Caco-2 (cell line): ENCODE measurements at regions not wholly inside any gene's neighbourhood (a gene's known extent, or its start where the extent isn't known, plus 50 kb on each side); places are given as distances from the start of the nearest gene placed in this dataset.
A peak's percentile ranks its signal among the peaks of the same experiment; 100 is the strongest.
"Not testable (repeated sequence)": the region's sequence is repeated elsewhere in the genome, so short reads cannot be mapped to it uniquely, and the experiment has no call there.

Source experiments
- BruUV-seq: library from RNA; stranded (reverse); fragments of 400-500 nt; replicated peaks from 2 replicates; lab custom pipeline; 2021; lab: Mats Ljungman, UMichigan
- CTCF ChIA-PET: fragments of 300-600 bp; sonication (Branson Sonifier 250); formaldehyde crosslinking; loops from one replicate; lab custom pipeline; 2022; ENCODE audit warnings: antibody characterized with exemption; lab: Charles Lee
- POLR2A ChIA-PET: fragments of 300-600 bp; sonication (Branson Sonifier 250); formaldehyde crosslinking; loops from one replicate; lab custom pipeline; 2022; ENCODE audit warnings: antibody characterized with exemption; lab: Charles Lee
- DNase-seq, 2 experiments: peaks; one replicate each; pipeline versions ENCODE4 v3.0.0 to v3.0.0-alpha.2; 2020 to 2022
- H3K27me3 ChIP-seq: replicated peaks from 2 replicates; pipeline ENCODE4 v1.6.0; 2011; ENCODE audit warnings: low read length; ENCODE audit not compliant: control insufficient read depth, insufficient read depth
- H3K36me3 ChIP-seq: 2 replicates; pipeline ENCODE4 v1.5.1; 2011; ENCODE audit warnings: low read length; ENCODE audit not compliant: control insufficient read depth, insufficient read depth
- H3K4me1 ChIP-seq: fragments of 250-450 bp; sonication (Bioruptor Pico); 2 replicates; pipeline ENCODE4 v1.5.1; 2020; ENCODE audit warnings: mild to moderate bottlenecking
- H3K4me3 ChIP-seq: 2 replicates; pipeline ENCODE4 v1.5.1; 2011; ENCODE audit warnings: low read depth, mild to moderate bottlenecking, control low read depth, low read length
- H3K9me3 ChIP-seq: fragments of 250-450 bp; sonication (Bioruptor Pico); 2 replicates; pipeline ENCODE4 v1.5.1; 2020; ENCODE audit warnings: mild to moderate bottlenecking, moderate library complexity
- H3K27ac Mint-ChIP-seq: one replicate; pipeline ENCODE4 v1.8.0; 2022; ENCODE audit warnings: mixed read lengths; ENCODE audit not compliant: unreplicated experiment
- H3K27me3 Mint-ChIP-seq: one replicate; pipeline ENCODE4 v1.8.0; 2022; ENCODE audit warnings: mixed read lengths; ENCODE audit not compliant: insufficient read depth, unreplicated experiment
- H3K36me3 Mint-ChIP-seq: one replicate; pipeline ENCODE4 v1.8.0; 2022; ENCODE audit warnings: mild to moderate bottlenecking, mixed read lengths; ENCODE audit not compliant: insufficient read depth, unreplicated experiment
- H3K4me1 Mint-ChIP-seq: one replicate; pipeline ENCODE4 v1.8.0; 2022; ENCODE audit warnings: low read depth, mixed read lengths; ENCODE audit not compliant: unreplicated experiment
- H3K4me3 Mint-ChIP-seq: one replicate; pipeline ENCODE4 v1.8.0; 2022; ENCODE audit warnings: mild to moderate bottlenecking, moderate library complexity, mixed read lengths; ENCODE audit not compliant: unreplicated experiment
- H3K9me3 Mint-ChIP-seq: one replicate; pipeline ENCODE4 v1.8.0; 2022; ENCODE audit warnings: mixed read lengths; ENCODE audit not compliant: unreplicated experiment
- intact Hi-C: fragments of 100-400 bp; cut with micrococcal nuclease; formaldehyde crosslinking; loops from one replicate; pipeline ENCODE4 v1.10.0; 2022; ENCODE audit not compliant: unreplicated experiment
- TF ChIP-seq, protein P1 (sequence below), 2 experiments: fragments of 200-600 bp in 1 of 2; IDR thresholded peaks; 1 replicate in 1 of 2; 2 replicates in 1 of 2; pipeline versions ENCODE4 v1.5.1 to v1.8.0; 2011 to 2022; ENCODE audit warnings: antibody characterized with exemption in 1 of 2, control low read depth in 1 of 2, inconsistent platforms in 1 of 2, low read depth in 1 of 2, low read length in 1 of 2, mild to moderate bottlenecking in 1 of 2, moderate library complexity in 1 of 2; ENCODE audit not compliant: insufficient read depth in 1 of 2, severe bottlenecking in 1 of 2, unreplicated experiment in 1 of 2

DNA sequence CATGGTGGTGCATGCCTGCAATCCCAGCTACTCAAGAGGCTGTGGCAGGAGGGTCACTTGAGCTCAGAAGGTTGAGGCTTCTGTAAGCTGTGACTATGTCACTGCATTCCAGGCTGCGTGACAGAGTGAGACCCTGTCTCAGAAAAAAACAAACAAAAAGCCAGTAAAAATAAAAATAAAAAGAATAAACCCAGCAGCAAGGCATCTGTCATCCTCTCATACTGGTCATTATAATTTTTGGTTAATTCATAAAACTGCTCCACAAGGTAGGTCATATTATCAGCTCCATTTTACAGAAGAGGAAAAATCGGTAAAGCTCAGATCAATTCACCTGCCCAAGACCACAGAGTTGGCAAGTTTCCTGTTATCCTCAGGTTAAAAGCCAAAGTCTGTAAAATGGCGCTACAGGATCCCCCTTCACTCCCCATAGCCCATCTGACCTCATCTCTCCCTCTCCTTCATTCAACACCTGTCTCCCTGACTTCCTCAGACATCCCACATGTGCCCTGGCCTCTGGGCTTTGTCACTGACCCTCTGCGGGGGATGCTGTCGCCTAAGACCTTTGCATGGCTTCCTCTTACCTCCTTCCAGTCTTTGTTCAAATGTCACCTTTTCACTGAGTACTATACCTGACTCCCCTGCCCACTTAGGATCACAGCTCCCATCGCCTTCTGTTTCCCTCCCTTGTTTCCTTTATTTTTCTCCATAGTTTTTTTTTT, 213.2 kb upstream of the ZNF217 start:
- Mint-ChIP-seq H3K27ac (peak overlapping the region; percentile 6), H3K27me3 (no peaks in the 10 kb centered on the region), H3K9me3 (no peaks in the 10 kb centered on the region), H3K4me3 (no peak overlapping the region), H3K36me3 (no peaks in the 10 kb centered on the region), H3K4me1 (peaks cover 35% of the 10 kb centered on the region)
- TF ChIP-seq, protein P1, sequence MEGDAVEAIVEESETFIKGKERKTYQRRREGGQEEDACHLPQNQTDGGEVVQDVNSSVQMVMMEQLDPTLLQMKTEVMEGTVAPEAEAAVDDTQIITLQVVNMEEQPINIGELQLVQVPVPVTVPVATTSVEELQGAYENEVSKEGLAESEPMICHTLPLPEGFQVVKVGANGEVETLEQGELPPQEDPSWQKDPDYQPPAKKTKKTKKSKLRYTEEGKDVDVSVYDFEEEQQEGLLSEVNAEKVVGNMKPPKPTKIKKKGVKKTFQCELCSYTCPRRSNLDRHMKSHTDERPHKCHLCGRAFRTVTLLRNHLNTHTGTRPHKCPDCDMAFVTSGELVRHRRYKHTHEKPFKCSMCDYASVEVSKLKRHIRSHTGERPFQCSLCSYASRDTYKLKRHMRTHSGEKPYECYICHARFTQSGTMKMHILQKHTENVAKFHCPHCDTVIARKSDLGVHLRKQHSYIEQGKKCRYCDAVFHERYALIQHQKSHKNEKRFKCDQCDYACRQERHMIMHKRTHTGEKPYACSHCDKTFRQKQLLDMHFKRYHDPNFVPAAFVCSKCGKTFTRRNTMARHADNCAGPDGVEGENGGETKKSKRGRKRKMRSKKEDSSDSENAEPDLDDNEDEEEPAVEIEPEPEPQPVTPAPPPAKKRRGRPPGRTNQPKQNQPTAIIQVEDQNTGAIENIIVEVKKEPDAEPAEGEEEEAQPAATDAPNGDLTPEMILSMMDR (IDR thresholded peaks at IDR 0.05; ENCODE audit: insufficient read depth in 1 of 2, low read depth in 1 of 2, low read length in 1 of 2, severe bottlenecking in 1 of 2, unreplicated experiment in 1 of 2), result no peak
- Histone ChIP-seq H3K4me1 (peaks cover 23% of the 10 kb centered on the region), H3K27me3 (no peaks in the 10 kb centered on the region), H3K4me3 (no peak overlapping the region), H3K36me3 (no peaks in the 10 kb centered on the region), H3K9me3 (no peaks in the 10 kb centered on the region)
- intact Hi-C loops, result no loop called here
- ChIA-PET POLR2A (no interaction called here), CTCF (interaction anchor here (0.6 kb wide), 1 partner anchor 212 kb away, joined by 3 read pairs; no protein-coding TSS in a partner anchor)
- BruUV-seq, result no TSS peak
- DNase-seq, result peak in 1 of 2 experiments; percentile 40

DNA sequence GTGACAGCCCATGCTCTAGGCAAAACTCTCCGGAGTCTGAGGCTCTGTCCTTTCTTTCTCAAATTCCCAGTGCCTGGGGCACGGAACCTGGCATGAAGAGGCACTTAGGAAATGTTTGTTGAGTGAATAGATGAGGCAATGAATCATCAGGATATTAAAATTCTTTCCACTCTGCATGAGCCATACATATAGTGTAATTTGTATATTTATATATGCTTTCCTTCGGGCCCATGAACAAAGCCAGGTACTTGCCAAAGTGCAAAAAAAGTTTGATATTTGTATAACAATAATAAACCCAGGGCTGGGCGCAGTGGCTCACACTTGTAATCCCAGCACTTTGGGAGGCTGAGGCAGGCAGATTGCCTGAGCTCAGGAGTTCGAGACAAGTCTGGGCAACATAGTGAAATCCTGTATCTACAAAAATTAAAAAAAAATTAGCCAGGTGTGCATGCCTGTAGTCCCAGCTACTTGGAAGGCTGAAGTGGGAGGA, 212.3 kb upstream of the ZNF217 start:
- peaks cover 44% of the 10 kb centered on the region for H3K4me1 Mint-ChIP-seq
- no peaks in the 10 kb centered on the region for H3K27me3 Mint-ChIP-seq
- Histone ChIP-seq H3K4me1 (peaks cover 30% of the 10 kb centered on the region), H3K36me3 (no peaks in the 10 kb centered on the region), H3K9me3 (no peaks in the 10 kb centered on the region), H3K4me3 (no peak overlapping the region), H3K27me3 (no peaks in the 10 kb centered on the region)
- POLR2A ChIA-PET, result no interaction called here
- H3K36me3 Mint-ChIP-seq, result peaks cover 2% of the 10 kb centered on the region
- no peak for DNase-seq
- CTCF ChIA-PET, result no interaction called here
- no peaks in the 10 kb centered on the region for H3K9me3 Mint-ChIP-seq
- H3K27ac Mint-ChIP-seq, result peak overlapping the region; percentile 53
- intact Hi-C loops, result no loop called here
- TF ChIP-seq, protein P1 (IDR thresholded peaks at IDR 0.05; ENCODE audit: insufficient read depth in 1 of 2, low read depth in 1 of 2, low read length in 1 of 2, severe bottlenecking in 1 of 2, unreplicated experiment in 1 of 2), result no peak
- no peak overlapping the region for H3K4me3 Mint-ChIP-seq
- BruUV-seq, result no TSS peak

DNA sequence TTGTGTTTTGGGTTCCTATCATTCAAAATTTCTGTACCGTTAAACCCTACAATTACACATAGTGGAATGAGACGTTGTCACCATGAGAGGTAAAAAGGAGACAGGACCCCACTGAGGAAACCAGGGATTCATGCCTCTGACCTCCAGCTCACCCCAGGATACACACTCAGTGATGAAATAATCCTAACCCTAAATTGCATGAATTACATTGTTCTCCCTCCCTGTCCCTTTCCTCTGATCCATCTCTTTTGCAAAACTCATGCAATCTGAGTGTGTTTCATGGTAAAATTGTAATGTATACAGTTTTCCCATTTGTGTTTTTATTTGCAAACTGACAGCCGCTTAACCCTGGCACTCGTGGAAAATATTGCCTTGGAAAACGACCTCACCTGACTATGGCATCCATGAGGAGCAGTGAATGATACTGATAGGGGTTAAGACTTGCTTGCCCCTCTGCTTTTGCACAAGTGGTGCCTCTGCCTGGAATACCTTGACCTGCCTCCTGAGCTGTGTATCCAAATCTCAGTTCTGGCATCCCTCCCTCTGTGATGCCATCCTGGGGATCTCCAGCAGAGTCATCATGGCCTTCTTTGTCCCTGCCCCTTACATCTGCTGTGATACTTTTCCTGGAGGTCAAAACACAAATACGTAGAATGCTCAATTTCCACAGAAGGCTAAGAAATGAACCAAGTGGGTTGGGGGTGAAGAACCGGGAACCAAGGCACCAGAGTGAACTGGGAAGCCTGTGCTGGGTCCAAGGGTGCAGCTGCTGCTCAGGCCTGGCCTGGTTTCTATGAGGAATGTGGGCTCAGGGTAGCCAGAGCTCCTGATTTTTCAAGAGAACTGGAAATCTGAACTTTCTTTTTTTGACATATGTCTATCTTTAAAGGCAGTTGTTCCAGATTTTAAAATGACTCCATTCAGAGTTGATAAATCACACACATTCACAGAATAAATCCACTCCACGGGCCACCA, 211.6 kb upstream of the ZNF217 start:
- Mint-ChIP-seq H3K4me3 (no peak overlapping the region), H3K27ac (peak overlapping the region; percentile 53), H3K9me3 (no peaks in the 10 kb centered on the region), H3K4me1 (peaks cover 52% of the 10 kb centered on the region), H3K27me3 (no peaks in the 10 kb centered on the region), H3K36me3 (peaks cover 7% of the 10 kb centered on the region)
- intact Hi-C loops, result no loop called here
- POLR2A ChIA-PET, result interaction anchor here (0.5 to 0.6 kb wide), 2 partner anchors 18 to 136 kb away, joined by 3 to 5 read pairs; no protein-coding TSS in a partner anchor
- DNase-seq, result no peak
- Histone ChIP-seq H3K27me3 (no peaks in the 10 kb centered on the region), H3K36me3 (no peaks in the 10 kb centered on the region), H3K4me1 (peaks cover 35% of the 10 kb centered on the region), H3K4me3 (no peak overlapping the region), H3K9me3 (no peaks in the 10 kb centered on the region)
- CTCF ChIA-PET, result no interaction called here
- BruUV-seq, result no TSS peak
- TF ChIP-seq, protein P1 (IDR thresholded peaks at IDR 0.05; ENCODE audit: insufficient read depth in 1 of 2, low read depth in 1 of 2, low read length in 1 of 2, severe bottlenecking in 1 of 2, unreplicated experiment in 1 of 2), result no peak

DNA sequence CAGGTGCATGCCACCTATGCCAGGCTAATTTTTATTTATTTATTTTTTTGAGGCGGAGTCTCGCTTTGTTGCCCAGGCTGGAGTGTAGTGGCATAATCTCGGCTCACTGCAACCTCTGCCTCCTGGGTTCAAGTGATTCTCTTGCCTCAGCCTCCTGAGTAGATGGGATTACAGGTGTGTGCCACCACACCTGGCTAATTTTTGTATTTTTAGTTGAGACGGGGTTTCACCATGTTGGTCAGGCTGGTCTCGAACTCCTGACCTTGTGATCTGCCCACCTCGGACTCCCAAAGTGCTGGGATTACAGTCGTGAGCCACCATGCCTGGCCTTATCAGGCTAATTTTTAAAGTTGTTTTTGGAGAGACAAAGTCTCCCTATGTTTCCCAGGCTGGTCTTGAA, 210.7 kb upstream of the ZNF217 start:
- H3K9me3 Mint-ChIP-seq, H3K36me3 ChIP-seq, POLR2A ChIA-PET, H3K27me3 Mint-ChIP-seq, H3K4me3 ChIP-seq, H3K9me3 ChIP-seq, BruUV-seq, H3K36me3 Mint-ChIP-seq, DNase-seq, CTCF ChIA-PET, H3K27me3 ChIP-seq, H3K4me3 Mint-ChIP-seq, intact Hi-C loops: not testable (repeated sequence)
- H3K4me1 Mint-ChIP-seq, result peaks cover 59% of the 10 kb centered on the region
- peaks cover 44% of the 10 kb centered on the region for H3K4me1 ChIP-seq
- H3K27ac Mint-ChIP-seq, result peak overlapping the region; percentile 88
